CMK (cell line): ENCODE measurements at regions not wholly inside any gene's neighbourhood (a gene's known extent, or its start where the extent isn't known, plus 50 kb on each side); places are given as distances from the start of the nearest gene placed in this dataset.
"Not testable (repeated sequence)": the region's sequence is repeated elsewhere in the genome, so short reads cannot be mapped to it uniquely, and the experiment has no call there.

ENCODE experiments used
- DNase-seq: peaks from one replicate; pipeline ENCODE4 v3.0.0-alpha.2; 2010; ENCODE audit warnings: low read depth

- DNase-seq: not testable (repeated sequence)
These were observed 196.0 kb downstream of the KLRB1 start for GRCh38 chr12:9411616-9412268.

DNA sequence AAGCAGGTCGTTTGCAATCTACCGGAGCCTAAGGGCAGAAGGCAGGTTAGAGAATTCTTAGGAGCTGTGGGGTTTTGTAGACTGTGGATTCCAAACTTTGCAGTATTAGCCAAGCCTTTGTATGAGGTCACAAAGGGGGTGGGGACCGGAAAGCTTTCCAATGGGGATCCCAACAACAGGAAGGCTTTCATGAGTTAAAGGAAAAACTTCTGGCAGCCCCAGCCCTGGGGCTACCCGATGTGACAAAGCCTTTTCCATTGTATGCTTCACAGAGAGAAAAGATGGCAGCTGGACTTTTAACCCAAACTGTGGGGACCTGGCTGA lies 199.2 kb upstream of the PZP start:
- DNase-seq: not testable (repeated sequence)

- DNase-seq: no peak
These were observed 198.6 kb upstream of the PZP start for GRCh38 chr12:9406564-9407424.

DNA sequence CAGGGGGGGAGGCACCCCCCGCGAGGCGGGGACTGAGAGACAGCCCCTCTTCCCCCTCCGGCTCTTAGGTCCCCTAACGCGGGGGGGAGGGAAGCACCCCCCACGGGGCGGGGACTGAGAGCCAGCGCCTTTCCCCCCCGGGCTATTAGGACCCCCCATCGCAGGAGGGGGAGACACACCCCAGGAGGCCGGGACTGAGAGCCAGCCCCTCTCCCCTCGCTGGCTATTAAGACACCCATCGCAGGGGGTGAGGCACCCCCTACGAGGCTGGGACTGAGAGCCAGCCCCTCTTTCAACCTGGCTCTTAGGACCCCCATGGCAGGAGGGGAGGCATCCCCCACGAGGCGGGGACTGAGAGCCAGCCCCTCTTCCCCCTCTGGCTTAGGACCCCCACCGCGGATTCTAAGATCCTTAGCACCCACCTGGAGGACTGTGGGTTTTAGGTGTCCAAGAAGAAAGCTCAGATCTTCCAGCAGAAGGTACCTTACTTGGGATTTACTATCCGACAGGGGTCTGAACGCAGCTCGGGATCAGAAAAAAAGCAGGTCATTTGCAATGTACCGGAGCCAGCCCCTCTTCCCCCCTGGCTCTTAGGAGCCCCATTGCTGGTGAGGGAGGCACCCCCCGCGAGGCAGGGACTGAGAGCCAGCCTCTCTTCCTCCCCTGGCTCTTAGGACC lies 197.8 kb upstream of the PZP start:
- no peak for DNase-seq

GRCh38 chr12:9404469-9405260 lies 196.5 kb upstream of the PZP start:
- DNase-seq: no peak

DNA sequence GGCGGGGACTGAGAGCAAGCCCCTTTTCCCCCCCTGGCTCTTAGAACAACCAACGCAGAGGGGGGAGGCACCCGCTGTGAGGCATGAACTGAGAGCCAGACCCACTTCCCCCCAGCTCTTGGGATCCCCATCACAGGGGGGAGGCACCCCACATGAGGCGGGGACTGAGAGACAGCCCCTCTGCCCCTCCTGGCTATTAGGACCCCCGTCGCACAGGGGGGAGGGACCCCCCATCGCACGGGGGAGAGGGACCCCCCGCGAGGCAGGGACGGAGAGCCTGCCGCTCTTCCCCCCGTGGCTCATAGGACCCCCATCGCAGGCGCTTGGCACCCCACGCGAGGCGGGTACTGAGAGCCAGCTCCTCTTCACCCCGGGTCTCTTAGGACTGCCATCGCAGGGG lies 195.8 kb upstream of the PZP start:
- DNase-seq: no peak

DNA sequence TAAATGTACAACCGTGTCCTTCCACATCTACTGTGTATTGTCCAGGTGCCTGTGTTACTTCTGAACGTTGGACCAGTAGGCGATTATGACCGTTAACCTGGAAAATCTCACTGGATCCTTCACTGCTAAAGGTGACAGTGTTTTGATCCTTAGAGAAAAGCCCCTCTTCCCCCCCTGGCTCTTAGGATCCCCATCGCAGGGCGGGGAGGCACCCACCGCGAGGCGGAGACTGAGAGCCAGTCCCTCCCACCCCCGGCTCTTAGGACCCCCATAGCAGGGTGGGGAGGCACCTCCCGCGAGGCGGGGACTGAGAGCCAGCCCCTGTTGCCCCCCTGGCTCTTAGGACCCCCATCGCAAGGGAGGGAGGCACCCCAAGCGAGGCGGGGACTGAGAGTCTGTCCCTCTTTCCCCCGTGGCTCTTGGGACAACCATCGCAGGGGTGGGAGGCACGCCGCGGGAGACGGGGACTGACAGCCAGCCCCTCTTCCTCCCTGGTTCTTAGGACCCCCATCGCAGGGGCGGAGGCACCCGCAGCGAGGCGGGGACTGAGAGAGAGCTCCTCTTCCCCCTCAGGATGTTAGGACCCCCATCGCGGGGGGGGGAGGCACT lies 194.3 kb upstream of the PZP start:
- DNase-seq: not testable (repeated sequence)

DNA sequence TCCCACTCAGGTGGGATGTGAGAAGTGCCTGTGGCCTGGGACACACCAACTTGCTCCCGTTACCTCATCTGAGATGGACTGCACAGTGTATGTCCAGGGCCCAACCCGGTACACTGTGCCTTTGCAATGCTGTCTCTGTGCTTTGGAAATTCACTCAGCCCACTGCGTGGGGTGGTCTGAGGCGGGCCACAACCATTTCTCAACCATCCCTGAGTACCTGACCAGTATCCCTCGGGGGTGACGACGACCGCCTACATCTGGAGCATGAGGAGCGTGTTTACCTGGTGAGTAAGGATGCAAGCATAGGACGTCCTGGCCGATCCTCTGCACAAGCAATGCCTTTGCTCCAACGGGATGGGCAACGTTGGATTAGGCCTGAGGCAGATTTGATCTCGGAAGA lies 188.2 kb upstream of the PZP start:
- DNase-seq: not testable (repeated sequence)

- not testable (repeated sequence) for DNase-seq
These were observed 187.0 kb upstream of the PZP start for GRCh38 chr12:9395220-9395619.

DNA sequence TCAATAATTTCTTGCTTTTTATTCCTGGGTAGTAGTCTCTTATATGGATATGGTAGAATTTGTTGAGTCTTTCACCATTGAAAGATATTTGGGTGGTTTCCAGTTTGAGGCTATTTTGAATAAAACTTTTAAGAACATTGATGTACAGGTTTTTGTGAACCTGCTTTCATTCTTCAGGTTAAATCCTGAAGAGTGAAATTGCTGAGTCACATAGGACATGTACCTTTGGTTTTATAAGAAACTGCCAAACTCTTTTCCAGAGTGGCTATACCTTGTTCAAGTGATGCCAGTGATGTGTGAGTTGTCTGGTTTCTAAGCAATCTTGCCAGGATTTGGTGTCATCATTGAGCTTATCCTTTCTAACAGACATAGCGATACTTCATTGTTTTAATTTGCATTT lies 184.6 kb upstream of the PZP start:
- no peak for DNase-seq

- no peak for DNase-seq
These were observed 183.6 kb upstream of the PZP start for GRCh38 chr12:9391815-9392214.

DNA sequence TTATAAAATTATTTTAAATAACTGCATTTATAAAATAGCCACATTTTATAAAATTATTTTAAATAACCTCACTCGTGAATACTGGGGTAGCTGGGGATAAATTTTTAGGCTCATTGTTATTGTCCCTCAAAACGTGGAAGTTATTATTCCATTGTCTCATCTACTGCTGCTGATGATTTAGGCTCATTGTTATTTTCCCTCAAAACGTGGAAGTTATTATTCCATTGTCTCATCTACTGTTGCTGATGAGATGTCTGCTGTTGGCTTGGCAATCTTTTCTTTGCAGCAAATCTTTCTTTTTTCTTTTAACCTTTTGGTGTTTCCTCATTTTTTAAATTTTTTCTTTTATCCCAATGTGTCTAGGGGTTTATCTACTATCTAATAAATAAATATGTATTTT lies 182.6 kb upstream of the PZP start:
- no peak for DNase-seq

DNA sequence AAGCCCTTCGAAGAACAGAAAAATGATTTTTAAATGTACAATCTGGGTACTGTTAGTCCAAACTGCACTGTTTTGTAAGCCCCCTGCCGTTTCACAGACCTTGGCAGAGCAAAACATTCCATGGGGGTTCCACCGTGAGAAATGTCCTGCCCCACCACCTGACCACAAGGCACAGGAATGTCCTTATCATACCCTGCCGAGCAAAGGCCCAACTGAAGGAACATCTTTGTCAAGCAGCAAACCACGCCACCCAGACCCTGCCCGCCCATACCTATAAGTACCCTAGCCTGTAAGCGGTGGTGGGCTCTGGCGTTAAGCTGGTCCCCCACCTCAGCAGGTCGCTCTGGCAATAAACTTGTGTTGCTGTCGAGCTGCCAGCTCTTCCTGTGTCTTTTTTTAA lies 181.6 kb upstream of the PZP start:
- no peak for DNase-seq

DNA sequence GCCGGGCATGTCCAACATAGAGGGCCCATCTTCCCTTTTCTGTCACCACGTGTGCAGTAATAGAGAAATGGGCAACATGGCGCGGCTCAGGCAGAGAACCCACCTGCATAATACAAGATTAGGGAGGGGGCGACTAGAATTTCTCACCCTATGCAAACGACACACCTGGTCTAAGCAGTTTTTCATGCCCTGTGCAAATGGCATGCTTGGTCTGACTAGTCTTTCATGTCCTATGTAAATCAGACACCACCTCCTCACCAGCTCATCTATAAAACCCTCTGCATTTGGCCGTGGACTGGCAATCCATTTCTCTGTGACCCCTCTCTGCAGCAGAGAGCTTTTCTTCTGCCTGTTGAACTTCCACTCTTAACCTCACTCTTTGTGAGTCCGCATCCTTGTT lies 180.2 kb upstream of the PZP start:
- no peak for DNase-seq

GRCh38 chr12:9387450-9387849 lies 179.3 kb upstream of the PZP start:
- no peak for DNase-seq

DNA sequence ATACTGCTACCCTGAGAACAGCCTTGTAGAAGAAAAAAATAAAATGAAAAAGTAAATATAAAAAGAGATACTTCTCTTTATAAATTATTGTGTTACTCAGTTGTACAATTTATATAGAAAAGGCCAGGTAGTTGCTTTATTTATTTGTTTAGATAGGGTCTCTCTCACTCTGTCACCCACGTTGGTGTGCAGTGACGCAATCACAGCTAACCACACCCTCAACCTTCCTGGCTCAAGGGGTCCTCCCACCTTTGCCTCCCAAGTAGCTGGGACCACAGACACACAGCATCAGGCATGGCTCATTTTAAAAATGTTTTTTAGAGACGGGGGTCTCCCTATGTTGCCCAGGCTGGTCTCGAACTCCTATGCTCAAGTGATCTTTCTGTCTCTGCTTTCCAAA lies 175.4 kb upstream of the PZP start:
- DNase-seq: no peak

- no peak for DNase-seq
These were observed 173.4 kb upstream of the PZP start for GRCh38 chr12:9381619-9382018.

DNA sequence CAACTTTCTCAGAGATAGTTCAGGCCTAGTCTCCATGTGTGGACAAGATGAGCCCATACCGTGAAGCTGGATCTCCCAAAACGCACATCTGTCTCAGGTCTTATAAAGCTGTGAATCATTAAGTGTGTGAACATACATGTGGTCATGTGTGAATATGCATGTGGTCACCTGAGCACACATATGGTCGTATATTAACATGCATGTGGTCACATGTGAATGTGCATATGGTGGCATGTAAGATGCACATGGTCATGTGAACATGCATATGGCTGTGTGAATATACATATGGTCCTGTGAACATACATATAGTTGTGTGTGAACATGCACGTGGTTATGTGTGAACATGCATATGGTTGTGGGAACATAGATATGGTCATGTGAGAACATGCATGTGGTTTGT lies 172.5 kb upstream of the PZP start:
- DNase-seq: no peak

GRCh38 chr12:9379023-9379742 lies 171.0 kb upstream of the PZP start:
- DNase-seq: no peak

DNA sequence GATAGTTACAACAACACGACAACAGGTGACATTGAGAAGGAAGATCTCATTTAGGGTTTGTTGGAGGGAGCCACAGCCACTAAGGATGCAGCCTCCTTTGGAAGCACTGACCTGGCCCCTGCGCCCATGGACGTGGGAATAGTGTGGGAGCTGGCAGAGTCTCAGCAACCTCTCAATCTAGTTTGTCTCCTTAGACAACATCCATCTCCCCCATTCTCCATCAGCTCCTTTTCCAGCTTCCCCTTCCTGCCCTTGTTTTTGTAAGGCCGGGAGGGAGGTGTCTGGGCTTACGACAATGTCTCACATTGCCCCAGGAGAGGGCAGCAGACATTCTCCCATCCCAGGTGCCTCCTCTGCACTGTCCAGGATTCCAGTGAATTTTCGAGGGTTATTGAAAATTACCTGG lies 170.2 kb upstream of the PZP start:
- DNase-seq: no peak

GRCh38 chr12:9372202-9372601 lies 164.0 kb upstream of the PZP start:
- DNase-seq: no peak
